ENCODE measurements at regions not wholly inside any gene's neighbourhood (a gene's known extent, or its start where the extent isn't known, plus 50 kb on each side); places are given as distances from the start of the nearest gene placed in this dataset.

DNA sequence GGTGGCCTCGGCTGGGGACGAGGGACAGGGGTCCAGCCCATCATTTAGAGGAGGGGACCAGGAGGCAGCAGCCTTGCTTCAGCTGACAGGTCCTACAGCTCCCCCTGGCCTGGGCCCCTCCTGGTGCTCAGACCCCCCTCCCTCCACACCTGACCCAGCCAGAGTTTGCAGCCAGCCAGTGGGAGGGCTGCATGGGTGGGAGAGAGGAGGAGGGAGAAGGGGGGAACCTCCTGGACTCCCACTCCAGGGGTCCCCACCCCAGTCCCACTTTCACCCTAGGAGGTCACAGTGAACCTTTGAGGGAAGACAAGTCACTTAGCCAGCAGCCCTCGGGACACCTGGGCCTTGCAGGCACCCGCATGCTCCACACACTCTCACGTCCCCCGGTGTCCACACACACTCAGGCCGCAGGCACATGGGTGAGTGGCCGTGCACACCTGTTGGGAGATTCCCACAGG, 108.9 kb upstream of the ZBTB40 start:
- Histone ChIP-seq H3K27ac (no peak overlapping the region), H3K4me1 (ENCODE audit: control insufficient read depth in 1 of 2, low read depth in 2 of 2) (no peaks in the 10 kb centered on the region), H3K36me3 (no peaks in the 10 kb centered on the region), H3K4me3 (no peak overlapping the region), H3K9me3 (no peaks in the 10 kb centered on the region), H3K27me3 (replicated peaks; ENCODE audit: insufficient read depth) (no peaks in the 10 kb centered on the region)
- TF ChIP-seq, protein P1, sequence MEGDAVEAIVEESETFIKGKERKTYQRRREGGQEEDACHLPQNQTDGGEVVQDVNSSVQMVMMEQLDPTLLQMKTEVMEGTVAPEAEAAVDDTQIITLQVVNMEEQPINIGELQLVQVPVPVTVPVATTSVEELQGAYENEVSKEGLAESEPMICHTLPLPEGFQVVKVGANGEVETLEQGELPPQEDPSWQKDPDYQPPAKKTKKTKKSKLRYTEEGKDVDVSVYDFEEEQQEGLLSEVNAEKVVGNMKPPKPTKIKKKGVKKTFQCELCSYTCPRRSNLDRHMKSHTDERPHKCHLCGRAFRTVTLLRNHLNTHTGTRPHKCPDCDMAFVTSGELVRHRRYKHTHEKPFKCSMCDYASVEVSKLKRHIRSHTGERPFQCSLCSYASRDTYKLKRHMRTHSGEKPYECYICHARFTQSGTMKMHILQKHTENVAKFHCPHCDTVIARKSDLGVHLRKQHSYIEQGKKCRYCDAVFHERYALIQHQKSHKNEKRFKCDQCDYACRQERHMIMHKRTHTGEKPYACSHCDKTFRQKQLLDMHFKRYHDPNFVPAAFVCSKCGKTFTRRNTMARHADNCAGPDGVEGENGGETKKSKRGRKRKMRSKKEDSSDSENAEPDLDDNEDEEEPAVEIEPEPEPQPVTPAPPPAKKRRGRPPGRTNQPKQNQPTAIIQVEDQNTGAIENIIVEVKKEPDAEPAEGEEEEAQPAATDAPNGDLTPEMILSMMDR (IDR thresholded peaks at IDR 0.05): no peak
- ATAC-seq (ENCODE audit: insufficient number of reproducible peaks, low FRiP score, low read depth): no peak
- DNase-seq (ENCODE audit: low spot score): no peak

GRCh38 chr1:22343456-22344328, 108.0 kb upstream of the ZBTB40 start:
- H3K4me3 ChIP-seq: no peak overlapping the region
- DNase-seq (ENCODE audit: low spot score): no peak
- no peak overlapping the region for H3K27ac ChIP-seq
- H3K27me3 ChIP-seq (replicated peaks; ENCODE audit: insufficient read depth): no peaks in the 10 kb centered on the region
- H3K9me3 ChIP-seq: no peaks in the 10 kb centered on the region
- no peak for ATAC-seq (ENCODE audit: insufficient number of reproducible peaks, low FRiP score, low read depth)
- H3K36me3 ChIP-seq: no peaks in the 10 kb centered on the region
- TF ChIP-seq, protein P1 (IDR thresholded peaks at IDR 0.05): no peak
- no peaks in the 10 kb centered on the region for H3K4me1 ChIP-seq (ENCODE audit: control insufficient read depth in 1 of 2, low read depth in 2 of 2)

DNA sequence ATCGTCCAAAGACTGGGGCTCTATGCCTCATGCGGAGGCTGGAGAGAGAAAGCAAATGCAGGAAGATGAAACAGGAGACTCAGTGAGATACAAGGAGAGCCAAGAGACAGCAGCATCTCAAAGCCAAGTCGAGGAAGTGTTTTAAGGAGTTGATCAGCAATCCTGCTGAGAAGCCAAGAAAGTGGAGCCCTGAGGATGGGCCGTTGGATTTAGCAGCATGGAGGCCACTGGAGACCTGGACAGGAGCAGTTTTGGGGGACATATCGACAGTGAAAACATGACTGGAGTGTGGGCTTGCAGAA, 107.4 kb upstream of the ZBTB40 start:
- Histone ChIP-seq H3K36me3 (no peaks in the 10 kb centered on the region), H3K4me1 (ENCODE audit: control insufficient read depth in 1 of 2, low read depth in 2 of 2) (no peaks in the 10 kb centered on the region), H3K4me3 (no peak overlapping the region), H3K9me3 (no peaks in the 10 kb centered on the region), H3K27ac (no peak overlapping the region), H3K27me3 (replicated peaks; ENCODE audit: insufficient read depth) (no peaks in the 10 kb centered on the region)
- ATAC-seq (ENCODE audit: insufficient number of reproducible peaks, low FRiP score, low read depth) (no peak), DNase-seq (ENCODE audit: low spot score) (no peak)
- TF ChIP-seq, protein P1 (IDR thresholded peaks at IDR 0.05): no peak

- no peak overlapping the region for H3K27ac ChIP-seq
- ATAC-seq (ENCODE audit: insufficient number of reproducible peaks, low FRiP score, low read depth) (no peak), DNase-seq (ENCODE audit: low spot score) (no peak)
- H3K4me1 ChIP-seq (ENCODE audit: control insufficient read depth in 1 of 2, low read depth in 2 of 2): no peaks in the 10 kb centered on the region
- no peak overlapping the region for H3K4me3 ChIP-seq
- H3K9me3 ChIP-seq: no peaks in the 10 kb centered on the region
- no peaks in the 10 kb centered on the region for H3K36me3 ChIP-seq
- no peaks in the 10 kb centered on the region for H3K27me3 ChIP-seq (replicated peaks; ENCODE audit: insufficient read depth)
- TF ChIP-seq, protein P1 (IDR thresholded peaks at IDR 0.05): no peak
These were observed 106.6 kb upstream of the ZBTB40 start for GRCh38 chr1:22344851-22345560.

Measured in thoracic aorta (tissue), 2 donors.